ENCODE measurements at regions not wholly inside any gene's neighbourhood (a gene's known extent, or its start where the extent isn't known, plus 50 kb on each side); places are given as distances from the start of the nearest gene placed in this dataset.

DNA sequence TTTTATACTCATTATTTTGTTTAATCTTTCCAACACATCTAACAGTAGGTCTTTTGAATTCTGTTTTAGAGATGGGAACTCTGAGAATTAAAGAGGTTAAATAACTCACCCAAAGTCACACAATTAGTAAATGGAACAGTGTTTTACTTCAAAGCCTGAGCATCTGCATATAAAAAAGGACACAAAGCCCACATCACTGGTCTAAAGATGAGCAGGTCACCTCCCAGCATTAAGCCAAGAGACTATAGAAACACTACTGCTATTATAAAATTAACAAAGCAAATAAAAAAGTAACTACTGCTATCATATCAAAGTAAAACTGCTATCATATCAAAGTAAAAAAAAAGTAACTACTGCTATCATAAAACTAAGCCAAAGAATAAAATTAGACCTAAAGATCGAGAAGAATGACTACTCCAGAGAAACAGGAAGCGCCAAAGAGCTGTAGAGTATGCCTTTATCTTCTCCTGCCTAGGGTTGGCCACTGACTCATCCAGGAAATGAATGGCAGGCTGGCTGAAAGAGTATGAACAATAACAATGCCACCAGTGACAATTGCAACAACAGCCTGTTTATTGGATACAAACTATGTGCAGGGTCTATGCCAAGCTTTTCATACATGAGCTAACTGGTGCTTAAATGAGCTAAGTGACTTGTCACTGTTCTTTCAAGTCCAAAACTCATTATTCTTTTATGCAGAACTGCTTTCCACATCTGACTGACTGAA lies 1153.0 kb upstream of the TENM4 start:
- Histone ChIP-seq H3K9ac (ENCODE audit: low read length) (no peak overlapping the region), H3K4me1 (ENCODE audit: control insufficient read depth, insufficient read depth, low read length) (peaks cover 8% of the 10 kb centered on the region), H3K9me3 (ENCODE audit: control insufficient read depth, low read length) (no peaks in the 10 kb centered on the region), H3K27me3 (replicated peaks; ENCODE audit: control insufficient read depth, insufficient read depth, low read length) (no peaks in the 10 kb centered on the region), H3K4me3 (ENCODE audit: low read length) (no peak overlapping the region), H3K36me3 (ENCODE audit: control insufficient read depth, insufficient read depth, low read length, severe bottlenecking) (no peaks in the 10 kb centered on the region)
- no peak for DNase-seq (ENCODE audit: low read depth)

DNA sequence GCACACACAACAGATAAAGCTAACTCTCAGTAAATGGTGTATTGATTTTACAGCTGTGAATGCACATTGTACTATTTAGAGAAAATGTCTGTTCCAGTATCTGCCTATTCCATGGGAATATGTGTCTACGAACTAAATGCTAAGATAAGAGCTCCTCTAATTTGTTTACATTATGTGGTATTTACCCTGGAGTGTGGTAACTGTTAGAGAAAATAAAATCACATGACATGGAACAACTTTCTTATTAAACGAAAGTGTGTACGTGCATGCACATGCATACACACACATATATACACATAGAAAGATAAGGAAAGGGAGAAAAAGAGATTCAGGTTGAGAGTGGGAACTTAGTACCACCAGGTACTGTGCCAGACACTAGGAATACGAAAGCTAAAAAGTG lies 1151.7 kb upstream of the TENM4 start:
- DNase-seq (ENCODE audit: low read depth) = no peak
- no peak overlapping the region for H3K4me3 ChIP-seq (ENCODE audit: low read length)
- no peaks in the 10 kb centered on the region for H3K36me3 ChIP-seq (ENCODE audit: control insufficient read depth, insufficient read depth, low read length, severe bottlenecking)
- H3K9me3 ChIP-seq (ENCODE audit: control insufficient read depth, low read length) = no peaks in the 10 kb centered on the region
- no peak overlapping the region for H3K9ac ChIP-seq (ENCODE audit: low read length)
- peaks cover 8% of the 10 kb centered on the region for H3K4me1 ChIP-seq (ENCODE audit: control insufficient read depth, insufficient read depth, low read length)
- H3K27me3 ChIP-seq (replicated peaks; ENCODE audit: control insufficient read depth, insufficient read depth, low read length) = no peaks in the 10 kb centered on the region

DNA sequence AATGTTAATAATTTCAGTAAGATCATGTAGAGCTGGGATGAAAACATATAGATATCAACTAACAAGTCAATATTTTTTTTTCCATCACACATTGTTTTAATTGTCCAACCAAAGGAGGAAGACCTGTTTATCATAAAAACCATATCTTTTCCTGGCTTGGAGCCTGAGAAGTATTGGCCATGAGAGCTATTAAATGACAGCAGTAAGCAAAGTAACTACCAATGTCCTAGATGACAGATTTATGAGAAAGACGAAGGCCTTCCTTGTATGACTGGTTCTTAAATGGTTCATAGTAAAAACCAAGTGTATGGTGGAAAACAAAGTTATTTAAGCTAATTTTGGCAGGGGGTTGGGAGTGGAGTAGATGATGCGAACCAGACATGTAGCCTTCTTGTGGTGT lies 1147.1 kb upstream of the TENM4 start:
- H3K4me3 ChIP-seq (ENCODE audit: low read length) = no peak overlapping the region
- no peaks in the 10 kb centered on the region for H3K27me3 ChIP-seq (replicated peaks; ENCODE audit: control insufficient read depth, insufficient read depth, low read length)
- no peaks in the 10 kb centered on the region for H3K9me3 ChIP-seq (ENCODE audit: control insufficient read depth, low read length)
- no peaks in the 10 kb centered on the region for H3K4me1 ChIP-seq (ENCODE audit: control insufficient read depth, insufficient read depth, low read length)
- no peak for DNase-seq (ENCODE audit: low read depth)
- no peak overlapping the region for H3K9ac ChIP-seq (ENCODE audit: low read length)
- H3K36me3 ChIP-seq (ENCODE audit: control insufficient read depth, insufficient read depth, low read length, severe bottlenecking) = no peaks in the 10 kb centered on the region

DNA sequence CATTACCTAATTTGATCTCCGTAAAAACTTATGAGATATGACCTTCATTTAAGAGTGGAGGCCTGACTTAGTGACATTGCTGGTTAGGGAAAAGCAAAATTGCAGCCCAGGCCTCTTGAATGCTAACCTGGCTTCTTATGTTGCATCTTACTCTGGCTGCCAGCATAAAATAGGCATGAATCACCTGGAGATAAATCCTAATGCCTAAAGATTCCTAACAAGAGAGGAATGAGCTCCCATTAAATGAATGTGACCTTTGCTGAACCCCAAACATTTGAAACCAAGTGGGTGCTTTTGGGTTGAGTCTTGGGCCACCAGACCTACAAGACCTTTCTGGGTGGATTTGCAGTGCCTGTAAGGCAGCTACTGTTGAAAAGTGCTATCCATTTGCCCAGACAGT lies 1145.6 kb upstream of the TENM4 start:
- Histone ChIP-seq H3K4me3 (ENCODE audit: low read length) (no peak overlapping the region), H3K9me3 (ENCODE audit: control insufficient read depth, low read length) (no peaks in the 10 kb centered on the region), H3K4me1 (ENCODE audit: control insufficient read depth, insufficient read depth, low read length) (no peaks in the 10 kb centered on the region), H3K9ac (ENCODE audit: low read length) (no peak overlapping the region), H3K36me3 (ENCODE audit: control insufficient read depth, insufficient read depth, low read length, severe bottlenecking) (no peaks in the 10 kb centered on the region), H3K27me3 (replicated peaks; ENCODE audit: control insufficient read depth, insufficient read depth, low read length) (no peaks in the 10 kb centered on the region)
- no peak for DNase-seq (ENCODE audit: low read depth)

DNA sequence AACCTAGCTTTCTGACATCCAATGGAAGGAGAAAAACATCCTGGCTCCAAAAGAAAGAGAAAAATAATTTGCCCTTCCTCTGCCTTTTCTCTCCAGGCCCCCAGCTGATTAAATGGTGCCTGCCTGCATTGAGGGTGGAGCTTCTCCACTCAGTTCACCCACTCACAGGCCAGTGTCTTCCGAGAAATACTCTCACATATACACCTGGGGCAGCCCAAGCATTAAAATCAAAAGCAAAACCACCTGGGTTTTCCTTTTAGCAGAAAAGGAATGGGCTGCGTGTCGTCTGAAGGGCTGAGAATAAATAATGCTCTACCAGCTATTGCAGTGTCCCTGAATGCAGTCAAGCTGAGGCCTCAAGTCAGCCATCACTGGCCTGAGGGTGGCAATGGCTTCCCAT lies 1143.8 kb upstream of the TENM4 start:
- DNase-seq (ENCODE audit: low read depth) = no peak
- H3K4me1 ChIP-seq (ENCODE audit: control insufficient read depth, insufficient read depth, low read length) = no peaks in the 10 kb centered on the region
- no peaks in the 10 kb centered on the region for H3K9me3 ChIP-seq (ENCODE audit: control insufficient read depth, low read length)
- no peaks in the 10 kb centered on the region for H3K27me3 ChIP-seq (replicated peaks; ENCODE audit: control insufficient read depth, insufficient read depth, low read length)
- no peak overlapping the region for H3K9ac ChIP-seq (ENCODE audit: low read length)
- no peak overlapping the region for H3K4me3 ChIP-seq (ENCODE audit: low read length)
- H3K36me3 ChIP-seq (ENCODE audit: control insufficient read depth, insufficient read depth, low read length, severe bottlenecking) = no peaks in the 10 kb centered on the region

DNA sequence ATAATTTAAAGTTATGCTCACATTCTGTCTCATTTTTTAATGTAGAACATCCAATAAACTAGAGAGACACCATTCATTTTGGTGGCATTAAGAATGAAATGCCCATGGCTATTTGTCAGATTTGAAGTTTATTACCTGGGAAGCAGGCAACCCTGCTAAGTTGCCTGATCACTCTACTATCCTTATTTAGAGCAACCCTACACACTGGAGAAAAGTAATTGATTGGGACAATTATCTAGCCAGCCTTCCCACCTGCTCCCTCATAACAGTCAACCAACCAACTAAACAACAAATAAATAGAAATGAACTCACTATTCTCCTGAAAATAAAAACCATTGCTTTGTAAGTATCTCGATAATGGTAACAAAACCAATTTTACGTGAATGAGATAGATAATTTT lies 1129.0 kb upstream of the TENM4 start:
- Histone ChIP-seq H3K4me1 (ENCODE audit: control insufficient read depth, insufficient read depth, low read length) (no peaks in the 10 kb centered on the region), H3K9me3 (ENCODE audit: control insufficient read depth, low read length) (peaks cover 2% of the 10 kb centered on the region)

DNA sequence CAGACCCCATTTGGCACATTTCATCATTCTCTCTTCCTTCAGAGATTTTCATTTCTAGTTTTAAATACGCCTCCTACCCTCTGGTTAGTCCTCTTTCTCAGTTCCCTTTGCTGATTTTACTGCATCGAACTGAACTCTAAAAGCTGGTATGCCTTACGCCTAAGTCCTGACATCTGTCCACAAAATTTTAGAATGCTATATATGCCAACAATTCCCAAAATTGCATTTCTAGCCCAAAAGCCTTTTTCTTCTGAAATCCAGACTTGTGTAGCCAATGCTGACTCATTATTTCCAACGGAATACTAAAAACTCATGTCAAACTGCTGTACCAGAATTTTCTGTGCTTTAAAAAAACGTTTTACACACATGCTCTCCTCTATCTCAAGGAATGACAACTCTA lies 1124.4 kb upstream of the TENM4 start:
- no peak overlapping the region for H3K4me3 ChIP-seq (ENCODE audit: low read length)
- H3K9me3 ChIP-seq (ENCODE audit: control insufficient read depth, low read length) = no peaks in the 10 kb centered on the region
- DNase-seq (ENCODE audit: low read depth) = no peak
- H3K27me3 ChIP-seq (replicated peaks; ENCODE audit: control insufficient read depth, insufficient read depth, low read length) = no peaks in the 10 kb centered on the region
- no peaks in the 10 kb centered on the region for H3K36me3 ChIP-seq (ENCODE audit: control insufficient read depth, insufficient read depth, low read length, severe bottlenecking)
- no peak overlapping the region for H3K9ac ChIP-seq (ENCODE audit: low read length)
- no peaks in the 10 kb centered on the region for H3K4me1 ChIP-seq (ENCODE audit: control insufficient read depth, insufficient read depth, low read length)

More for the DNA sequence above, 1129.0 kb upstream of the TENM4 start:
- Histone ChIP-seq H3K27me3 (replicated peaks; ENCODE audit: control insufficient read depth, insufficient read depth, low read length) (no peaks in the 10 kb centered on the region), H3K9ac (ENCODE audit: low read length) (no peak overlapping the region), H3K36me3 (ENCODE audit: control insufficient read depth, insufficient read depth, low read length, severe bottlenecking) (no peaks in the 10 kb centered on the region), H3K4me3 (ENCODE audit: low read length) (no peak overlapping the region)
- no peak for DNase-seq (ENCODE audit: low read depth)

DNA sequence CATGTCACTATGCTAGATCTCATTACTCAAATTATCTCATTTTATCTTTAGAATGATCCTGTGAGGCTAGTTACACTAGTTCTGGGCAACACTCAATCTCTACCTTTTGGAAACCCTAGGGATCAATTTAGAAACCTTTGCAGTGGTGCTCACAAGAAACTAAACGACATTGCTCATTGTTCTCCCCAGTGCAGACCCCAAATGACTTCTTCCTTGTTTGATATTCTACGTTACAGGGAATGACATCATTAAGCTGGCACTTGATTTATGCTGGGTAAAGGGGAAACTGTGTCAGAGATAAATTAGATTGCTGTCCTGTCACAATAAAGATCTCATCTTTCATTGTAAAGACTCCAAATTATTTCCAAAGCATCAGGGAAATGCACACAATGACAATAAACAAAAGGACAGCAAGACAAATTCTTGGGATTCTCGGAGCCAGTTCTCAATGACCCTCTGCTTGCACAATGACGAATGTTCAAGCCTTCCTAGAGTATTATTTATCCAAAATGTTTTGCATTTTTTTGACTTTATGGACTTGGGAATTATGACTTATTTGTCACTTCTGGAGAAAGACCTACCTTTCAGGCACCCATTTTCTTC lies 1121.8 kb upstream of the TENM4 start:
- Histone ChIP-seq H3K4me3 (ENCODE audit: low read length) (no peak overlapping the region), H3K9ac (ENCODE audit: low read length) (no peak overlapping the region), H3K4me1 (ENCODE audit: control insufficient read depth, insufficient read depth, low read length) (no peaks in the 10 kb centered on the region), H3K27me3 (replicated peaks; ENCODE audit: control insufficient read depth, insufficient read depth, low read length) (no peaks in the 10 kb centered on the region), H3K36me3 (ENCODE audit: control insufficient read depth, insufficient read depth, low read length, severe bottlenecking) (no peaks in the 10 kb centered on the region), H3K9me3 (ENCODE audit: control insufficient read depth, low read length) (no peaks in the 10 kb centered on the region)
- DNase-seq (ENCODE audit: low read depth) = no peak

DNA sequence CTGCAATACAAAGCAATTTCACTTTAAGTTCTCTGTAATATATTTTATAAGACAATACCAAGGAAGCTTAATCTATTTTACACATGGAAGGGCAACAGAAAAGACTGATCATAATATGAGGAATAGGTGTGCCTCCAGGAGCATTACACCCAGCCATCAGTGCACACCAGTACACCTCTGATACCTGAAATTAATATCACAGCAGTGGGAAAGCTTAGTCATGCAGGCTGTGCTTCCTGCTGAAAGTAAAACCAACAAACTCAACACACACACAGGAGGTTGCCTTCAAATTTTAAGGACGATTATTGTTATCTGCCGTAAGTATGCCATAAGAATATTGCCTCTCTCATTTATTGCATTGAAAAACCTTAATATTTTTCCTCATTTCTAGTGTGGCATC lies 1119.1 kb upstream of the TENM4 start:
- Histone ChIP-seq H3K9ac (ENCODE audit: low read length) (no peak overlapping the region), H3K4me3 (ENCODE audit: low read length) (no peak overlapping the region), H3K9me3 (ENCODE audit: control insufficient read depth, low read length) (no peaks in the 10 kb centered on the region), H3K4me1 (ENCODE audit: control insufficient read depth, insufficient read depth, low read length) (no peaks in the 10 kb centered on the region), H3K36me3 (ENCODE audit: control insufficient read depth, insufficient read depth, low read length, severe bottlenecking) (no peaks in the 10 kb centered on the region), H3K27me3 (replicated peaks; ENCODE audit: control insufficient read depth, insufficient read depth, low read length) (no peaks in the 10 kb centered on the region)
- no peak for DNase-seq (ENCODE audit: low read depth)

DNA sequence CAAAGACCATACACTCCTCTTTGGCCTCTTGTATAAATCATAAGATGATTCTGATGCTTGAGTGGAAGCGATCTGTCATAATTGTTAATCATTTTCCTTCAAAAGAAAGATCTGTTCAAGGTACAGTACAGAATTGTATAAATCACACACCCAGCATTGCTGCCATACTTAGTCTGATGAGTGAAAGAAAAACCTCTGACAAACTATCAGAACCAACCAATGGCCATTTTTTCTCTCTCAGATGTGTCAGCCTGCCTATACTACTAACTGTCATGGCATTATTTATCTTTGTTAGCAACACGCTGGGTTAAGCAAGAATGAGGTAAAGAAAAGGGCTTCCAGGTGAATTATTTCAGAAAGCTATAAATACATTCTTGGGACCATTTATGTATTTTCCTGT lies 1112.7 kb upstream of the TENM4 start:
- Histone ChIP-seq H3K27me3 (replicated peaks; ENCODE audit: control insufficient read depth, insufficient read depth, low read length) (no peaks in the 10 kb centered on the region), H3K36me3 (ENCODE audit: control insufficient read depth, insufficient read depth, low read length, severe bottlenecking) (no peaks in the 10 kb centered on the region), H3K9me3 (ENCODE audit: control insufficient read depth, low read length) (no peaks in the 10 kb centered on the region), H3K9ac (ENCODE audit: low read length) (no peak overlapping the region), H3K4me3 (ENCODE audit: low read length) (no peak overlapping the region), H3K4me1 (ENCODE audit: control insufficient read depth, insufficient read depth, low read length) (no peaks in the 10 kb centered on the region)
- no peak for DNase-seq (ENCODE audit: low read depth)

DNA sequence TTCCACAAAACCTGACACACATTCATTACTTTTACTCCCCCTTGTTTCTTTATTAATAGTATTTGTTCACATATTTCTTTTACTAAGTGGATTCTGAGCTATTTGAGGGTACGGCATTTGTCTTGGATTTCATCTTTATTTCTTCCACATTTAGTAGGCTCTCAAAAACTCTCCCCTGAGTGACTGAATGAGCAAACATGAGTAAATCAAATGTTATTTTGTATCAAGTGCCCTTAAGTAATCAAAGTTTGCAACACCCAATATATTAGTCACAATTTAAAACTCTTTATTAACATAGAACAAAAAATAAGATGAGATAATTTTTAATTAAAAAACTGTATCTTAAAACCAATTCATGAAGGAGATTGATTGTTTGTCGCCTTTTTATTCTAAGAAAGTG lies 1101.9 kb upstream of the TENM4 start:
- DNase-seq (ENCODE audit: low read depth) = no peak
- H3K27me3 ChIP-seq (replicated peaks; ENCODE audit: control insufficient read depth, insufficient read depth, low read length) = no peaks in the 10 kb centered on the region
- no peak overlapping the region for H3K9ac ChIP-seq (ENCODE audit: low read length)
- H3K36me3 ChIP-seq (ENCODE audit: control insufficient read depth, insufficient read depth, low read length, severe bottlenecking) = no peaks in the 10 kb centered on the region
- H3K9me3 ChIP-seq (ENCODE audit: control insufficient read depth, low read length) = no peaks in the 10 kb centered on the region
- H3K4me3 ChIP-seq (ENCODE audit: low read length) = no peak overlapping the region
- H3K4me1 ChIP-seq (ENCODE audit: control insufficient read depth, insufficient read depth, low read length) = no peaks in the 10 kb centered on the region

DNA sequence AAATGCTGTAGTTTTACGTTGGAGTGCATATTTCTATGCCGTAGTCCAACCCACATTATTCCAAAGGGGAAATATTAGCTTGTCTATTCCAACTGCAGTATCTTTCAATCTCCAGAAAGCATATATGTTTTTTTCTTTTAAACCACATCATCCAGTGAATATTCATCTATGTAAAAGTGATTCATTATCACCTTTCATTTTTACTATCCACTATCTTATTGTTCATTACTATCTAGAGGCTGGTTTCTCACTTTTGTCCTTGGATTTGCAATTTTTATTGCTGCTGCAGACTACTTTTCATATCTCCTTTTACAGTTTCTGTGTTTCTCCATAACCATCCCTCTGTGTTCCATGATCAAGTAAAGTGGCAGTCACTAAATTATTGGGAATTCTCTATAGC lies 1097.2 kb upstream of the TENM4 start:
- no peak overlapping the region for H3K9ac ChIP-seq (ENCODE audit: low read length)
- no peak for DNase-seq (ENCODE audit: low read depth)
- no peaks in the 10 kb centered on the region for H3K9me3 ChIP-seq (ENCODE audit: control insufficient read depth, low read length)
- H3K4me1 ChIP-seq (ENCODE audit: control insufficient read depth, insufficient read depth, low read length) = no peaks in the 10 kb centered on the region
- no peak overlapping the region for H3K4me3 ChIP-seq (ENCODE audit: low read length)
- no peaks in the 10 kb centered on the region for H3K36me3 ChIP-seq (ENCODE audit: control insufficient read depth, insufficient read depth, low read length, severe bottlenecking)
- no peaks in the 10 kb centered on the region for H3K27me3 ChIP-seq (replicated peaks; ENCODE audit: control insufficient read depth, insufficient read depth, low read length)

Measured in adipocyte (in vitro differentiated cells).